ENCODE measurements at regions not wholly inside any gene's neighbourhood (a gene's known extent, or its start where the extent isn't known, plus 50 kb on each side); places are given as distances from the start of the nearest gene placed in this dataset.

DNA sequence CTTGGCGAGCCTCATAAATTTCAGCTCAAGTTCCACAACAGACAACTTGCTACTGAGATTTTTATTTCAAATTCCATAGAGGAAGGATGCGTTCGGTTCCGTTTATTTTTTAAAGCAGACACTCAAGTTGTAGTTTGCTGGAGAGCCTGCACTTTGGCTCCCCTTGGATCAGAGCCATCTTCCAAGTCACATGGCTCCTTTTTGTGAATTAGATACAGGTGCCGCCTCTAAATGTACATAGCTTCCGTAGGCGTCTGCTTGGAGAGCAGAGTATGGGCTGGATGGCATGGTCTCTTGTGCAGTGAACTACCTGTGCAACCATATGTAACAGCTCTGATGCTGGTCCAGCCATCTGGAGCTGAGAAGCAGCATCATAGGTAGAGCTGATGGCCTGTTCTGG, 73.9 kb upstream of the WWC1 start:
- no peak for DNase-seq (ENCODE audit: low spot score)
- TF ChIP-seq TAF1 (conservative IDR thresholded peaks at IDR 0.05) (no peak), CTCF (IDR thresholded peaks at IDR 0.05; ENCODE audit: low read depth, low read length, missing input control) (no peak)
- TF ChIP-seq, protein P1, sequence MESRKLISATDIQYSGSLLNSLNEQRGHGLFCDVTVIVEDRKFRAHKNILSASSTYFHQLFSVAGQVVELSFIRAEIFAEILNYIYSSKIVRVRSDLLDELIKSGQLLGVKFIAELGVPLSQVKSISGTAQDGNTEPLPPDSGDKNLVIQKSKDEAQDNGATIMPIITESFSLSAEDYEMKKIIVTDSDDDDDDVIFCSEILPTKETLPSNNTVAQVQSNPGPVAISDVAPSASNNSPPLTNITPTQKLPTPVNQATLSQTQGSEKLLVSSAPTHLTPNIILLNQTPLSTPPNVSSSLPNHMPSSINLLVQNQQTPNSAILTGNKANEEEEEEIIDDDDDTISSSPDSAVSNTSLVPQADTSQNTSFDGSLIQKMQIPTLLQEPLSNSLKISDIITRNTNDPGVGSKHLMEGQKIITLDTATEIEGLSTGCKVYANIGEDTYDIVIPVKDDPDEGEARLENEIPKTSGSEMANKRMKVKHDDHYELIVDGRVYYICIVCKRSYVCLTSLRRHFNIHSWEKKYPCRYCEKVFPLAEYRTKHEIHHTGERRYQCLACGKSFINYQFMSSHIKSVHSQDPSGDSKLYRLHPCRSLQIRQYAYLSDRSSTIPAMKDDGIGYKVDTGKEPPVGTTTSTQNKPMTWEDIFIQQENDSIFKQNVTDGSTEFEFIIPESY (IDR thresholded peaks at IDR 0.05), result no peak
- WGBS, result 43% methylated on average over 7 of the region's 7 CpGs

GRCh38 chr5:168218746-168219145, 72.7 kb upstream of the WWC1 start:
- WGBS, result 74% methylated on average over 9 of the region's 9 CpGs
- H3K9ac ChIP-seq (ENCODE audit: low read depth in 1 of 2, low read length in 2 of 2), result no peak overlapping the region
- no peaks in the 10 kb centered on the region for H3K9me3 ChIP-seq (ENCODE audit: control insufficient read depth in 4 of 4, low read length in 3 of 4)
- H3K4me1 ChIP-seq (ENCODE audit: control insufficient read depth in 4 of 4, insufficient read depth in 4 of 4, low read length in 3 of 4), result peaks cover 0 to 3% (median 0%) of the 10 kb centered on the region in 4 donors
- no peak for TF ChIP-seq RAD21 (IDR thresholded peaks at IDR 0.05)
- no peak for TF ChIP-seq FOXA2 (IDR thresholded peaks at IDR 0.05)
- TF ChIP-seq HNF4A (conservative IDR thresholded peaks at IDR 0.05), result no peak
- no peak for TF ChIP-seq FOXA1 (IDR thresholded peaks at IDR 0.05)
- TF ChIP-seq YY1 (IDR thresholded peaks at IDR 0.05), result no peak
- TF ChIP-seq SP1 (IDR thresholded peaks at IDR 0.05), result no peak
- no peak for TF ChIP-seq ATF3 (IDR thresholded peaks at IDR 0.05)
- no peak for TF ChIP-seq HNF4G (IDR thresholded peaks at IDR 0.05)
- TF ChIP-seq, protein P1 (IDR thresholded peaks at IDR 0.05), result no peak
- H3K27me3 ChIP-seq (ENCODE audit: control insufficient read depth in 4 of 4, insufficient read depth in 4 of 4, low read length in 3 of 4), result no peaks in the 10 kb centered on the region
- H3K4me3 ChIP-seq (ENCODE audit: low read depth in 1 of 3, low read length in 3 of 3), result no peak overlapping the region
- no peak for DNase-seq (ENCODE audit: low spot score)
- H3K27ac ChIP-seq (ENCODE audit: low read depth in 1 of 2, low read length in 2 of 2), result no peak overlapping the region
- H3K36me3 ChIP-seq (ENCODE audit: control insufficient read depth in 4 of 4, insufficient read depth in 3 of 4, low read depth in 1 of 4, low read length in 3 of 4), result no peaks in the 10 kb centered on the region

More for the DNA sequence above, 73.9 kb upstream of the WWC1 start:
- Histone ChIP-seq H3K27me3 (ENCODE audit: control insufficient read depth in 4 of 4, insufficient read depth in 4 of 4, low read length in 3 of 4) (no peaks in the 10 kb centered on the region), H3K36me3 (ENCODE audit: control insufficient read depth in 4 of 4, insufficient read depth in 3 of 4, low read depth in 1 of 4, low read length in 3 of 4) (no peaks in the 10 kb centered on the region), H3K4me3 (ENCODE audit: low read depth in 1 of 3, low read length in 3 of 3) (no peak overlapping the region), H3K4me1 (ENCODE audit: control insufficient read depth in 4 of 4, insufficient read depth in 4 of 4, low read length in 3 of 4) (peaks cover 0 to 3% (median 0%) of the 10 kb centered on the region in 4 donors), H3K9ac (ENCODE audit: low read depth in 1 of 2, low read length in 2 of 2) (no peak overlapping the region), H3K27ac (ENCODE audit: low read depth in 1 of 2, low read length in 2 of 2) (no peak overlapping the region), H3K9me3 (ENCODE audit: control insufficient read depth in 4 of 4, low read length in 3 of 4) (no peaks in the 10 kb centered on the region)

All from liver (tissue), 8 donors.